ENCODE measurements at regions not wholly inside any gene's neighbourhood (a gene's known extent, or its start where the extent isn't known, plus 50 kb on each side); places are given as distances from the start of the nearest gene placed in this dataset.
"Not testable (repeated sequence)": the region's sequence is repeated elsewhere in the genome, so short reads cannot be mapped to it uniquely, and the experiment has no call there.

DNA sequence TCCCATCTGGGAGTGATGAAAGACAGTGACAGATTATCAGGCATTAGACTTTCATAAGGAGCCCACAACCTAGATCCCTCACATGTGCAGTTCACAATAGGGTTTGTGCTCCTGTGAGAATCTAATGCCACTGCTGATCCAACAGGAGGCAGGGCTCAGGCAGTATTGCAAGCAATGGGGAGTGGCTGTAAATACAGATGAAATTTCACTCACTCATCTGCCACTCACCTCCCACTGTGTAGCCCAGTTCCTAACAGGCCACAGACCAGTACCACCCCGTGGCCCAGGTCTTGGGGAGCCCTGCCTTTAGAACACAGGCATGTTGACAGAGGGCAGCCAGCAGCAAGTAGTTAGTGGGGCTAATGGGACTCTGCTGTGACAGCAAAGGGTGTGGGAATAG lies 137.3 kb upstream of the NANOS1 start:
- ChIA-PET CTCF (no interaction called here), POLR2A (no interaction called here)
- no peaks in the 10 kb centered on the region for H3K36me3 ChIP-seq (ENCODE audit: control insufficient read depth, insufficient read depth, low read length)
- no peak overlapping the region for H3K4me3 ChIP-seq (ENCODE audit: low read depth, low read length)
- H3K27me3 ChIP-seq (ENCODE audit: control insufficient read depth, insufficient read depth, low read length) = no peaks in the 10 kb centered on the region; the same call in none of the 2 replicates
- DNase-seq (ENCODE audit: low read depth) = no peak
- TF ChIP-seq, protein P1, sequence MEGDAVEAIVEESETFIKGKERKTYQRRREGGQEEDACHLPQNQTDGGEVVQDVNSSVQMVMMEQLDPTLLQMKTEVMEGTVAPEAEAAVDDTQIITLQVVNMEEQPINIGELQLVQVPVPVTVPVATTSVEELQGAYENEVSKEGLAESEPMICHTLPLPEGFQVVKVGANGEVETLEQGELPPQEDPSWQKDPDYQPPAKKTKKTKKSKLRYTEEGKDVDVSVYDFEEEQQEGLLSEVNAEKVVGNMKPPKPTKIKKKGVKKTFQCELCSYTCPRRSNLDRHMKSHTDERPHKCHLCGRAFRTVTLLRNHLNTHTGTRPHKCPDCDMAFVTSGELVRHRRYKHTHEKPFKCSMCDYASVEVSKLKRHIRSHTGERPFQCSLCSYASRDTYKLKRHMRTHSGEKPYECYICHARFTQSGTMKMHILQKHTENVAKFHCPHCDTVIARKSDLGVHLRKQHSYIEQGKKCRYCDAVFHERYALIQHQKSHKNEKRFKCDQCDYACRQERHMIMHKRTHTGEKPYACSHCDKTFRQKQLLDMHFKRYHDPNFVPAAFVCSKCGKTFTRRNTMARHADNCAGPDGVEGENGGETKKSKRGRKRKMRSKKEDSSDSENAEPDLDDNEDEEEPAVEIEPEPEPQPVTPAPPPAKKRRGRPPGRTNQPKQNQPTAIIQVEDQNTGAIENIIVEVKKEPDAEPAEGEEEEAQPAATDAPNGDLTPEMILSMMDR (IDR thresholded peaks at IDR 0.05; ENCODE audit: insufficient read depth, low read depth, low read length) = no peak

DNA sequence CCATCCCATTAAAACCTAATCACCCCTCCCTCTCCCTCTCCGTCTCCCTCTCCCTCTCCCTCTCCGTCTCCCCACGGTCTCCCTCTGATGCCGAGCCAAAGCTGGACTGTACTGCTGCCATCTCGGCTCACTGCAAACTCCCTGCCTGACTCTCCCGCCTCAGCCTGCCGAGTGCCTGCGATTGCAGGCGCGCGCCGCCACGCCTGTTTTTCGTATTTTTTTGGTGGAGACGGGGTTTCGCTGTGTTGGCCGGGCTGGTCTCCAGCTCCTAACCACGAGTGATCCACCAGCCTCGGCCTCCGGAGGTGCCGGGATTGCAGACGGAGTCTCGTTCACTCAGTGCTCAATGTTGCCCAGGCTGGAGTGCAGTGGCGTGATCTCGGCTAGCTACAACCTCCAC lies 134.6 kb upstream of the NANOS1 start:
- POLR2A ChIA-PET; H3K4me3 ChIP-seq (ENCODE audit: low read depth, low read length); DNase-seq (ENCODE audit: low read depth); CTCF ChIA-PET; H3K36me3 ChIP-seq (ENCODE audit: control insufficient read depth, insufficient read depth, low read length); H3K27me3 ChIP-seq (ENCODE audit: control insufficient read depth, insufficient read depth, low read length): not testable (repeated sequence)

DNA sequence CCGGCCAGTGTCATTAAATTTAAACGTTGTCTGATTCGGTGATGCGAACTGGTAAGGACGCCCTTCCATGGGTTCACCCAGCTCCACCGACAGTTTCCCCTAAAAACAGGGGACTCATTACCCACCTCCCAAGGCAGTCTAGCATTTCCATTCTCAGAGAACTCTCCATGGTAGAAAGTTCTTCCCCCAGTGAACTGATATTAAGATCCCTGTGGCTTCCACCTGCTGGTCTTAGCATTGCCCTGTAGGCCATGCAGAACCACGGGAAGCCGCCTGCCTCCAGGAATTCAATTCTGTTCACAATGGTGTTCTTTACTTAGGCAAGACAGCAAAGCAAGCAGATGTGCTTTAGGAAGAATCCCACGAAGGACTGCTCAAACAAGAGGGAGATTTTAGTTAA lies 128.9 kb upstream of the NANOS1 start:
- H3K4me3 ChIP-seq (ENCODE audit: low read depth, low read length) = no peak overlapping the region
- H3K27me3 ChIP-seq (ENCODE audit: control insufficient read depth, insufficient read depth, low read length) = peaks cover 2% of the 10 kb centered on the region; the same call in 1 of the 2 replicates
- POLR2A ChIA-PET = no interaction called here
- CTCF ChIA-PET = no interaction called here
- H3K36me3 ChIP-seq (ENCODE audit: control insufficient read depth, insufficient read depth, low read length) = no peaks in the 10 kb centered on the region
- no peak for DNase-seq (ENCODE audit: low read depth)
- TF ChIP-seq, protein P1 (IDR thresholded peaks at IDR 0.05; ENCODE audit: insufficient read depth, low read depth, low read length) = no peak

DNA sequence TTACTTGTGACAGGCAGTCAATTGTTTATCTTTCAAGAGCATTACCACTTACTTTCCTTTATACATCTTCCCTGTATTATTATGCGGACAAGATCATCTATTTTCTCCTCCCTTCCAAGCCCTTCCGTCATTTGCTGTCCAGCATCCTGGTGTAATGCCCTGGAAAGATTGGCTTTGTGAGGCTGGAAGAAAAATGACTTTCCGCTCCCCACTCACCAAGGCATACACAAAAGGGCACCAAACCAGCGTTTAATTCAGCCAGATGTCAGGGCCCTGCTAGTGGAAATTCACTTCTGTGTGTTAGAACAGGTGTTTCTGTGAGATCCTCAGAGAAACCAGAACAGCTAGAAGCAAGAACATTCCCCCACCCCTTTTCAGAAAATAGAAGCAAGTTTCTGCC lies 128.1 kb upstream of the NANOS1 start:
- no peak for DNase-seq (ENCODE audit: low read depth)
- CTCF ChIA-PET = interaction anchor here (0.6 kb wide), 1 partner anchor 86 kb away, joined by 4 read pairs; no protein-coding TSS in a partner anchor
- H3K36me3 ChIP-seq (ENCODE audit: control insufficient read depth, insufficient read depth, low read length) = no peaks in the 10 kb centered on the region
- POLR2A ChIA-PET = no interaction called here
- no peak overlapping the region for H3K4me3 ChIP-seq (ENCODE audit: low read depth, low read length)
- TF ChIP-seq, protein P1 (IDR thresholded peaks at IDR 0.05; ENCODE audit: insufficient read depth, low read depth, low read length) = no peak
- H3K27me3 ChIP-seq (ENCODE audit: control insufficient read depth, insufficient read depth, low read length) = peaks cover 2% of the 10 kb centered on the region; the same call in 1 of the 2 replicates

DNA sequence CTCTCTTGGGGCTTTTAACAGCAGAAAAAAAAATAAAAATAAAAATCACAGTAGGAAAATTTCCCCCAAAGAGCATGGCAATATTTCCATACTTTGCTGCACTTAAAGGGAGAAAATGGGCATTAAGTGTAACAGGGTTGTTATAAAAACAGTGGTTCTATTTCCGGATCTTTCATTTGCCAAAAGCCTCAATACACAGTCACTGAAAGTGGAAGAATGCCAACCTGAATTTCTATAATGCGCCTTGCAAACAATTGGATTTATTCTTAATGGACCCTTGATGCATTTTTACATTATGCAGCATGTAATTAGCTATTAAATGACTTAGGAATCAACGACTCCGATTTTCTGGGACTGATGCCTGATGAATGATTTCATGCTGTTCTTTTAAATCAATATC lies 127.6 kb upstream of the NANOS1 start:
- no peaks in the 10 kb centered on the region for H3K36me3 ChIP-seq (ENCODE audit: control insufficient read depth, insufficient read depth, low read length)
- ChIA-PET CTCF (no interaction called here), POLR2A (no interaction called here)
- TF ChIP-seq, protein P1 (IDR thresholded peaks at IDR 0.05; ENCODE audit: insufficient read depth, low read depth, low read length) = no peak
- H3K4me3 ChIP-seq (ENCODE audit: low read depth, low read length) = no peak overlapping the region
- no peak for DNase-seq (ENCODE audit: low read depth)
- peaks cover 2% of the 10 kb centered on the region; the same call in 1 of the 2 replicates for H3K27me3 ChIP-seq (ENCODE audit: control insufficient read depth, insufficient read depth, low read length)

DNA sequence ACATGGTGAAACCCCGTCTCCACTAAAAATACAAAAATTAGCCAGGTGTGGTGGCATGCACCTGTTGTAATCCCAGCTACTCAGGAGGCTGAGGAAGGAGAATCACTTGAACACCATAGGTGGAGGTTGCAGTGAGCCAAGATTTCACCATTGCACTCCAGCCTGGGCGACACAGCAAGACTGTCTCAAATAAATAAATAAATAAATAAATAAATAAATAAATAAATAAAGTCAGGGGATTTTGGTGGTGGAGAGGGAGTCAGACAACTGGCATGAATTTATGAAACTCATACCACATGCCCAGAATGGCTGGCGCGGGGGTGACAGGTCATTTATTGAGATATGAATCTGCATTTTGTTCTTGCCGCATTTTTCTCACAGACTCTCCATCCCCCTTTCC lies 126.9 kb upstream of the NANOS1 start:
- H3K4me3 ChIP-seq (ENCODE audit: low read depth, low read length); DNase-seq (ENCODE audit: low read depth); H3K27me3 ChIP-seq (ENCODE audit: control insufficient read depth, insufficient read depth, low read length); H3K36me3 ChIP-seq (ENCODE audit: control insufficient read depth, insufficient read depth, low read length); CTCF ChIA-PET; POLR2A ChIA-PET: not testable (repeated sequence)

Data from BJ (cell line).